ENCODE measurements at regions not wholly inside any gene's neighbourhood (a gene's known extent, or its start where the extent isn't known, plus 50 kb on each side); places are given as distances from the start of the nearest gene placed in this dataset.
"Not testable (repeated sequence)": the region's sequence is repeated elsewhere in the genome, so short reads cannot be mapped to it uniquely, and the experiment has no call there.

DNA sequence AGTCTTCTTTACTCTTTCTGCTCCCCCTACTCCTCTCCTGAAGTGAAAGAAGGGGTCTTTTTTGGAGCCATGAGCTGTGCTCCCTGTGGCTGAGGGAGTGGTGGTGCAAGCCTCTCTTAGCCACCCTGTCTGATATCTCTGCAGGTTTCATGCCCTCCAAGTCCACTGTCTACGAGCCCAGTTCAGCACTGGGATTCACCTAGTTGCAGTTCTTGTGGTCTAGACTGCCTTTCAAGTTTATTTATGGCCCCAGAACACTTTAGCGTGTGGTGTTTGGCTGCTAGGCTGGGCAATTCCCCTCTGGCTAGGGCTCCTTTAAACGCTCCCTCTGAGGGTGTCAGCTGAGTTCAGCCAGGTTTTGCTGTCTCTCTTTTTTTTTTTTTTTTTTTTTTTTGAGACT lies 908.6 kb downstream of the TRHDE start:
- DNase-seq (ENCODE audit: insufficient read length, low spot score) = no peak
- FAIRE-seq = no peak

- DNase-seq (ENCODE audit: insufficient read length, low spot score) = no peak
These were observed 909.1 kb downstream of the TRHDE start for GRCh38 chr12:73181244-73181643.

DNA sequence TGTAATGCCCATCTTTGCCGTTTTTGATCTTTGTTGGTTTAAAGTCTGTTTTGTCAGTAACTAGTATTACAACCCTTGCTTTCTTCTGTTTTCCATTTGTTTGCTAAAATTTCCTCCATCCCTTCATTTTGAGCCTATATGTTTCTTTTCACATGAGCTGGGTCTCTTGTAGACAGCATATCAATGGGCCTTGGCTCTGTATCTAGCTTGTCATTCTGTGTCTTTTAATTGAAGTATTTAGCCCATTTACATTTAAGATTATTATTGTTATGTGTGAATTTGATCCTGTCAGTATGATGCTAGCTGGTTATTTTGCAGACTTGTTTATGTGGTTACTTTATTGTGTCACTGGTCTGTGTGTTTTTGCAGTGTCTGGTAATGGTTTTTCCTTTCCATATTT lies 913.2 kb downstream of the TRHDE start:
- FAIRE-seq (no peak), DNase-seq (ENCODE audit: insufficient read length, low spot score) (no peak)

More at GRCh38 chr12:73181244-73181643, 909.1 kb downstream of the TRHDE start:
- FAIRE-seq = no peak

DNA sequence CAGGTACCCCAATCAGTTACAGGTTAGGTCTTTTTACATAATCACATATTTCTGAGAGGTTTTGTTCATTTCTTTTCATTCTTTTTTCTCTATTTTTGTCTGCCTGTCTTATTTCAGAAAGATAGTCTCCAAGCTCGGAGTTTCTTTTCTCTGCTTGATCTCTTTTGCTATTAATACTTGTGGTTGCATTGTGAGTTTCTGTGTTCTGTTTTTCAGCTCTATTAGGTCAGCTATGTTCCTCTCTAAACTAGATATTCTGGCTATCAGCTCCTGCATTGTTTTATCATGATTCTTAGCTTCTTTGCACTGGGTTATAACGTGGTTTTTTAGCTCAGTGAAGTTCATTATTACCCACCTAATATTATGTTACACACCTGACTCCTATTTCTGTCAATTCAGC lies 914.1 kb downstream of the TRHDE start:
- FAIRE-seq (no peak), DNase-seq (ENCODE audit: insufficient read length, low spot score) (no peak)

DNA sequence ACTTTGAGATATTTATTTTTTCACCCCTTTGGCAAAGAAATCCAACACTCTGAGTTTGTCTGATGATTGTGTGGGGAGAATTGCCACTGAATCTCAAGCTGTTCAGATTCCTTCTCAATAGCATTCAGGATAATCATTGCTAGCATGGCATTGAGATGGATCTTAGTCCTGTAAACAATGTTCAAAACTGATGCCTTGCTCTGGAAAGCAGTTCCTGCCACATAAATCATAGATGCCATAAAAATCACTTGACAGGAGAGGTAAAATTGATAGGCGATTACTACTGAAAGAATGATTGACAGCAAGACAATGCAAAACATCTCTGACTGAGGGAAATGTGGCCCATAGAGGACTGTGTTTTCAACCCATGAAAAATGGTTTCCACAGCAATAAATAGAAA lies 915.6 kb downstream of the TRHDE start:
- DNase-seq (ENCODE audit: insufficient read length, low spot score) (no peak), FAIRE-seq (no peak)

- FAIRE-seq = no peak
These were observed 938.5 kb downstream of the TRHDE start for GRCh38 chr12:73210548-73211204.

DNA sequence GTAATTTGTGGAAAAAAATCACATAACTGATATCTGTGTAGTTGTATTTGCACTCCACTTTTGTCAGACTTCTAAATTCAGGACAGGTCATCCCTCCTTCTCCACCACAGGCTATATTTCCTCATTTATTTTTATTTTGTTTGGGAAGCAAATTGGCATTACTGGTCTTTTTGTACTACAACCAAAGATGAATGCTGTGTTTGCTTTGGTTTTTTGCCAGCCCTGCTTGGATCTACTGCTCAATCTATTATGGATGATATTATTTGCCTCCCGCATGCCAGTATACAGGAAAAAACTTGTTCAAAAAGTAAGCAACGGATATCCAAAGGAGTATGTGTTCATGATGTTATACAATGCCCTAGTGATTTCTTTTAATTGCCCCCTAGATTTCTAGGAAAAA lies 948.8 kb downstream of the TRHDE start:
- DNase-seq (ENCODE audit: insufficient read length, low spot score) (no peak), FAIRE-seq (no peak)

More at GRCh38 chr12:73210548-73211204, 938.5 kb downstream of the TRHDE start:
- DNase-seq (ENCODE audit: insufficient read length, low spot score) = no peak

DNA sequence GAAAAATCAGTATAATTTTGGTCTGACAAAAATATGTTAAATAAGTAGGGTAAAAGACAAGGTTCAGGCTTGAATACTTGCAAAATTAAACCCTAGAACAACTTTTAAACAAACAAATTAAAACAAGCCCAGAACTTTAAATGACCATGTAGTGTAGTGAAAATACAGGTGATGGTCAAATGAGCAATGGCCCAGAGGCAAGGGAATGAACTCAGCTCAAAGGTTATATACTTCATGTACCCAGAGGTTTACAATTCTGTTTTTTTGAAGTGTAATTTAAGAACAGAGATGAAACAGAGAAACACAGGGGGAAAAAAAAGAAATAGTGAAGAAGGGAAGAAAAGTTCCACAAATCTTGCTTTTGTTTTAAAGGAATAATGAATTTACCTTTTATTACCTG lies 949.2 kb downstream of the TRHDE start:
- DNase-seq (ENCODE audit: insufficient read length, low spot score) = no peak
- FAIRE-seq = no peak

GRCh38 chr12:73221836-73222235 lies 949.7 kb downstream of the TRHDE start:
- no peak for FAIRE-seq

GRCh38 chr12:73225371-73225937 lies 953.3 kb downstream of the TRHDE start:
- DNase-seq (ENCODE audit: insufficient read length, low spot score) (no peak), FAIRE-seq (no peak)

More at GRCh38 chr12:73221836-73222235, 949.7 kb downstream of the TRHDE start:
- no peak for DNase-seq (ENCODE audit: insufficient read length, low spot score)

GRCh38 chr12:73225941-73226340 lies 953.8 kb downstream of the TRHDE start:
- FAIRE-seq = no peak

DNA sequence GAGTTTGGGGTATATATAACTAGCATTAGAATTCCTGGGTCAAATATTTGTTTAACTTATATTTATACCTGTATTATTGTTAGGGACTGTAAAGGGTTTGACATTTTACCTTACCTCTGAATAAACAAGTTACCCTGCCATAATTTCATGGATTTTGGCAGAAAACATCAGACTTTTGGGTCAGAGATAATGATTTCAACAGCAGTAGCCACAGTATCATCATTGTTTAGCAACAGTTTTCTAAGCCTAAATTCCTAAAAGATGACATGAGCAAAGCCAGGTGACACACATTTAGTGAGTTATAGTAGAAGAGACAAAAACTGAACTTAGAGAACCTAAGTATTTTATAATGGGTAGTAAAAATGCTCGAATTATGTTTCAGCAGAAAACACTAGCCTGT lies 954.4 kb downstream of the TRHDE start:
- DNase-seq (ENCODE audit: insufficient read length, low spot score) (no peak), FAIRE-seq (no peak)

More at GRCh38 chr12:73225941-73226340, 953.8 kb downstream of the TRHDE start:
- no peak for DNase-seq (ENCODE audit: insufficient read length, low spot score)

- DNase-seq (ENCODE audit: insufficient read length, low spot score); FAIRE-seq: not testable (repeated sequence)
These were observed 956.7 kb downstream of the TRHDE start for GRCh38 chr12:73228828-73229227.

- FAIRE-seq = no peak
- DNase-seq (ENCODE audit: insufficient read length, low spot score) = no peak
These were observed 963.2 kb downstream of the TRHDE start for GRCh38 chr12:73235387-73235786.

- FAIRE-seq (no peak), DNase-seq (ENCODE audit: insufficient read length, low spot score) (no peak)
These were observed 967.9 kb downstream of the TRHDE start for GRCh38 chr12:73240110-73240509.

DNA sequence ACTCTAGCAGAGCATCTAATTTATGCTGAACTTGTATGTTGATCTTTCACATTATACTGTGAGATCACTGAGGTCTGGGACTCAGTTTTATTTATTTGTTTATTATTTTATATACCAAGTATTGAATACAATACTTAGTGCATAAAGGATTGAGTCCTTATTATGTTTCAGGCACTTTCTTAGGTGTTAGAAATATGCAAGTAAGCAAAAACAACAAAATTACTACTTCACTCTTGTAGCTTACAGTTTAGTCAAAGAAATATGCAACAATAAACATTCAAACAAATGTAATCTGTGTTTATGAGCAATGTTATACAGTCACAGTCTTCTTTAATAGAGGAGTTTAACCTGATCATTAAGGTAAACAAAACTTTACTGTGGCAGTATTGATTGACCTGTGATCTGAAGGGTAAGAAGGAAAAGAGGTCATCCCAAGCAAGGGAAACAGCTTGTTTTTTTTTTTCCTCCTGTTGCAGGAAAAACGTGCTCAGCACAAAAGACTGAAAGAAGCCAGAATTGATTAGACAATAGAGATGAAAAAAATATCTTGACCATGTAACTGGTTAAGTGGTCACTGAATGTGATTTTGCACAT lies 990.7 kb downstream of the TRHDE start:
- no peak for FAIRE-seq
- DNase-seq (ENCODE audit: insufficient read length, low spot score) = no peak

DNA sequence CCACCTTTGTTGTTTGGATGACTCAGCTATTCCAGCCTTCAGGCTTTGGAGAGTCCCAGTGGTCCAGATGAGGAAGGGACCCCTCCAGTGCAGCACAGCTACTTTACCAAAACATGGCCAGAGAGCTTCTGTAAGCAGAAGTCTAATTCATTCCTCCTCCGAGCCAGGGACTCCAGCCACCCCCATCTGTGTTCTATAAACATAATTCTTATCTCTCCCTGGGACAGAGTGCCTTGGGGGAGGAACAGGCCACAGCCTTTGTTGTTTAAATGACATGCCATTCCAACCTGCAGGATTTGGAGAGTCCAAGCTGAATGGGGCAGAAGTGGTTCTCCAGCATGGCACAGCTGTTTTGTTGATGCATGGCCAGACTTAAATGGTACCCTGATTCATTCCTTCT lies 994.0 kb downstream of the TRHDE start:
- DNase-seq (ENCODE audit: insufficient read length, low spot score) (no peak), FAIRE-seq (no peak)

GRCh38 chr12:73274976-73275375 lies 1002.8 kb downstream of the TRHDE start:
- FAIRE-seq = no peak

DNA sequence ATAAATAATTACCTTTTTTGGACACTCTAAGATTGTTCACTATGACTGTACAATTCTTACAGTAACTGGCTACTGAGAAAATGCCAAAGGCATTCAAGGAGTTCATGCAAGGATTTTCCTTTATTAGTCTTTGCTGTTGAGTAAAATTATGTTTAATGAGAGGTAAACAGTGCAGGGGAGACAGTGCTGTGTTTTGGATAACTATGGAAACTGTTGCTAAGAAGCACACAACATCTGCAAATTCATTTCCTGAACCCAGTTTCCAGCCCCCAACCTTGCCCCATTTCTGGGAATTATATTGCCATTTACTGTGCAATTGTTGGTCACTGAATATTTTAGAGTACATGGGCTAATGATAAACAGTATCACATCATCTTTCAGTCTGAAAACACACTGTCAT lies 1005.8 kb downstream of the TRHDE start:
- DNase-seq (ENCODE audit: insufficient read length, low spot score) (no peak), FAIRE-seq (no peak)

More at GRCh38 chr12:73274976-73275375, 1002.8 kb downstream of the TRHDE start:
- DNase-seq (ENCODE audit: insufficient read length, low spot score) = no peak

DNA sequence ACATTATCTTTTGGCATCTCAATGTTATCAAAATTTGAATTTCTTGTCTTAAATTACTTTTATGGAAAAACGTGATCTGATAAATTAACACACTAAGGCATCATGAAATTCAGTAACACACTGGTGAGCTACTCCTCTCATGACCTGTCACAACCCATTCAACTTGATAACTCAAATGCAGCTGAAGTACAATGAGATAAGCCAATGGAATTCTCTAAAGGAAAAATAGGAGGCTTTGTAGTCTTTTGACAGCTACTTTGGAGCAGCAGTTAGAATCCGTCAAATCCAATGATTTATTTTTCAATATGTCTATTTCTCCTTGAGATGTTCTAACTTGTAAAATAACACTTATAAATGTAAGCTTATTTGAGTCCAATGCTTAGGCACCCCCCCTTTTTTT lies 1029.4 kb downstream of the TRHDE start:
- no peak for FAIRE-seq
- no peak for DNase-seq (ENCODE audit: insufficient read length, low spot score)

DNA sequence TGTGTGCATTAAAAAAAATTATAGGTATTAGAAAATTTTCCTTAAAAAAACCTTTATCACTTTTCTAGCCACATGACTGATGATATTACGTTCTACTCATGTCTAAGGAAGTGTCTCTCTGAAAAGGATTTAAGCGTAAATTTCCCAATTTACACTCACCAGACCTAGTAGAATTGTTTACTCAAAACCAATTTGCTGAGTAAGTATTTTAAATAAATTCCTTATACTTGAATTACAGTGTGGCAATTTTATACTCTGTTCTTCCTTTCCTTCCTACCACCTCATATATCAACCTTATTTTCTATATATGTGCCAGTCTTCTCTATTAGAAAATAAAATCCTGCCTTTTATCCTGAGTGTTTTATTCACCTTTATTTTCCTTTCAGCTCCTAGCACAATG lies 1035.1 kb downstream of the TRHDE start:
- FAIRE-seq (no peak), DNase-seq (ENCODE audit: insufficient read length, low spot score) (no peak)

GRCh38 chr12:73308079-73308478 lies 1035.9 kb downstream of the TRHDE start:
- FAIRE-seq (no peak), DNase-seq (ENCODE audit: insufficient read length, low spot score) (no peak)
